ENCODE measurements at regions not wholly inside any gene's neighbourhood (a gene's known extent, or its start where the extent isn't known, plus 50 kb on each side); places are given as distances from the start of the nearest gene placed in this dataset.

DNA sequence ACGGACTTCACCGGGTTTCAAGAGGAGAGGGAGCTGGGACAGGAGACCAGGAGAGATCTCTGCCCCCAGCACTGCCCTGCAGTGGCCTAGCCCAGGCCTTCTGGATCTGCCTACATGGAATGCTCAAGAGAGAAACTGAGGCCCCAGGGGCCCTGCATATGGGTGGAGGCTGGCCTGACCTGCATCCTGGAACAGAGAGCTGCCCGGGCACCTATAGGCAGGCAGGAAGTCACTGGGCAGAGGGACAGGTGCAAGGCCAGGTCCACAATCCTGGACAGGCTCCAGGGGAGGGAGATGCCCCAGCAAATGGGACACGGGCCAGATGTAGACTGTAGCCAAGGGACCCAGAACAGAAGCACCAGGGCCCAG, 98.5 kb upstream of the RUFY1 start:
- TF ChIP-seq, protein P1, sequence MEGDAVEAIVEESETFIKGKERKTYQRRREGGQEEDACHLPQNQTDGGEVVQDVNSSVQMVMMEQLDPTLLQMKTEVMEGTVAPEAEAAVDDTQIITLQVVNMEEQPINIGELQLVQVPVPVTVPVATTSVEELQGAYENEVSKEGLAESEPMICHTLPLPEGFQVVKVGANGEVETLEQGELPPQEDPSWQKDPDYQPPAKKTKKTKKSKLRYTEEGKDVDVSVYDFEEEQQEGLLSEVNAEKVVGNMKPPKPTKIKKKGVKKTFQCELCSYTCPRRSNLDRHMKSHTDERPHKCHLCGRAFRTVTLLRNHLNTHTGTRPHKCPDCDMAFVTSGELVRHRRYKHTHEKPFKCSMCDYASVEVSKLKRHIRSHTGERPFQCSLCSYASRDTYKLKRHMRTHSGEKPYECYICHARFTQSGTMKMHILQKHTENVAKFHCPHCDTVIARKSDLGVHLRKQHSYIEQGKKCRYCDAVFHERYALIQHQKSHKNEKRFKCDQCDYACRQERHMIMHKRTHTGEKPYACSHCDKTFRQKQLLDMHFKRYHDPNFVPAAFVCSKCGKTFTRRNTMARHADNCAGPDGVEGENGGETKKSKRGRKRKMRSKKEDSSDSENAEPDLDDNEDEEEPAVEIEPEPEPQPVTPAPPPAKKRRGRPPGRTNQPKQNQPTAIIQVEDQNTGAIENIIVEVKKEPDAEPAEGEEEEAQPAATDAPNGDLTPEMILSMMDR (IDR thresholded peaks at IDR 0.05): no peak
- no peak for TF ChIP-seq POLR2A (IDR thresholded peaks at IDR 0.05)
